Smooth muscle cell of the brain vasculature (primary cell): ENCODE measurements at regions not wholly inside any gene's neighbourhood (a gene's known extent, or its start where the extent isn't known, plus 50 kb on each side); places are given as distances from the start of the nearest gene placed in this dataset.

ENCODE experiments used
- DNase-seq: peaks from one replicate; pipeline ENCODE4 v3.0.0-alpha.2; 2012; ENCODE audit warnings: low read depth, low spot score

DNA sequence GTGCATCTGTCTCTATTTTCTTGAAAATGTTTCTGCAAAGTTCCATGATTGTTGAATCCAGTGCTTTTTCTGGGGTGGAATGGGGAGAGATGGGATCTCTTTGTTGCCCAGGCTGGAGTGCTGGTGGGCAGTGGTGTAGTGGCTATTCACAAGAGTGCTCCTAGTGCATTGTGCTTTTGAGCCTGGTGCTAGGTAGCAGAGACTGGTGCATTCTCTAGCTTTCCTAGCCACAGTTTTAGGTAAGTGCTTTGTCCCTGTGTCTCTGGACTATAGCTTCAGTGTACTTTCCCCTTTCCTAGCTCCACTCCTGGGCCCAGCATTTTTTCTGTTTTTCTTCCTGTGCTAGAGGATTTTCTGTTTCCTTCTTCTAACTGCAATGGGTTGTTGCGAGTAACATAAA lies 825.6 kb downstream of the SLITRK6 start:
- DNase-seq, result no peak

DNA sequence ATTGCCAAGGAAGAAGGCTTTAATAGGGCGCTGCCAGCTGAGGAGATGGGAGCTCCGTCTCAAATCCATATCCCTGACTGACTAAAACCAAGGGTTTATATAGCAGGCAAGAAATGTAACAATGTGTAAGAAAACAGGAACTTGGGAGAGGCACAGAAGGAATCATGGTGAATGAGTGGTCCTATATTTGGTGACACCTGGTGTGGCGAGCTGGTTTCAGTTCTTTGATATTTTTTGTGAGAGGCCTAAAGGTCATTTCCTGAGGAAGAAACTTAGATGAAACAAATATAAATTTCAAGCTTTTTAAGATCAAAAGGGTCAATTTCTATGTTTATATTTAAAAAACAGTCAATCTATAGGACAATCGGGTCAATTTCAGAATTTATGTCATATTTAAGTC lies 826.3 kb downstream of the SLITRK6 start:
- DNase-seq, result no peak

DNA sequence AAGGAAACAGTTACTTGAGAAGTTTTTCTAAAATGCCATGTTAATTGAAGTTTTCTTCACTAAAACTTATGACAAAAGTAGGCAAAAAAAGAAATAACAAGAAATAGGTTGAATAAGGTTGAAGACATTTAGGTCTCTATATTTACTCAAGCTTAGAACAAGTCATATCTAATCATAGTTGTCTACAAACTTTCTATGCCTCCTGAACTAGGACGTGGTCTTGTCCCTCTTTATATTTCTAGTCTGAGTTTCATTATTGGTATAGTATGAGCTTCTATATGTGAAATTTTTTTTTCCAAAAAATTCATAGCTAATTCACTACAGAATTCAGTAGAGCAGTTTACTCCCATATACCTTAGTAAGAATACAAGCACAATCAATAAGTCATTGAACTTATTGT lies 836.4 kb downstream of the SLITRK6 start:
- DNase-seq, result no peak

DNA sequence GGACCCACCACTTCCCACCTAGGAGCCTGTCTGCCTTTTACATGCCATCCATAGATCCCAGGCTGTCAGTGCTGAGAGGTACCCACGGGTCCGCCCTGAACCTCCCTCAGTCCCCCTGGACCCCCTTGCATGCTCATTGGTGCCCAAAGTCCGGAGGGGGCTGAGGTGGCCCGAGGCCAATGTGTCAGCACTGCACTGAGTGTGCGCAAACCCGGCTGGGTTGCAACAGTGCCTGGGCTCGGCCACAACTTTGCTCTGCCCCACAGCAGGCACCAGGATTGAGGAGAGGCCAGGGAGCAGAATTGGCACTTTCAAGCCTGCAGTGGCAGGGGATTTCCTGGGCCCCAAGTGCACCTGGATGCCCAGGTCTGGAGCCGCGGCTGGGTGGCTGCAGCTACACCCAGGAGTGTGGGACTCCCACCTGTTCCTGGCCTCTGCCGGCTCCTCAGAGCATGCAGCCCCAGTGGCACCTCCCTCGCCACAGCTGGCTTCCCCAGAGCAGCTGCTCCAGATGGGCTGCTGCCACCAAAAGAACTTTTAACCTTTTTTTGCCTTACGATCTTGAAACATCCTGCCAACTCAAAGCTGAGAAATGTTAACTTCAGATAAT lies 837.0 kb downstream of the SLITRK6 start:
- no peak for DNase-seq

DNA sequence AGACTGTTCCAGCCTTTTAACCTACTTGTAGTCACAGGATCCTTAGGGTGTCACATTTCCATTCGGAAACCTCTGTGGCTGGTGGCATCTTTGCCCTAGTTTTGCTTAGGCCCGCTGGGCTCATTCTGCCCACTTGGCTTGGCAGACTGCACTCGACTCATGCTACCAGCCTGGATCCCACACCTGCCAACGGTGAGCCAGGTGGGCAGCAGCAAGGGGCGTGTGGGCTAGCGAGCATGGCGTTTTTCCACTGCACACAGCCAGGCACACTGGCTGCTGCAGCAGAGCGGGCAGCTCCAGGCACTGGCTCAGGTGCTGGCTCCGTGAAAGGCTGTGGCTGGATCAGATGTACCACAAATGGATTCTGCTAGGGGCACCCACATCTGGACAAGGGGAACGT lies 838.2 kb downstream of the SLITRK6 start:
- no peak for DNase-seq

DNA sequence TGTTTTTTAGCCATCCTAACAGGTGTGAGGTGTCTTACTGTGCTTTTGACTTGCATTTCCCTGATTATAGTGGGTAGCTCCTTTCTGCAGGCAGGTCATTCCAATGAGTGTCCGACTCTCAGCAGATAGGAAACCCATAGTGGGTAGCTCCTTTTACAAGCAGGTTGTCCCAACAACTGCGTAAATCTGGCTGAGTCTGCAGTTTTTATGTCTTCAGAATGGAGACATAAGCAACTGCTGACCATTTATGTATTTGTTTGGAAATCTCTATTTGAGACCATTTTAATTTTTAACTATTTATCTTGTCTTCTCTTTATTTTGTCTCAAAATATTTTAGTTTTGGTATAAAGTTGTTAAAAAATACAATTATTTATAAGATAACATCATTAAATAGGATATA lies 839.4 kb downstream of the SLITRK6 start:
- no peak for DNase-seq

DNA sequence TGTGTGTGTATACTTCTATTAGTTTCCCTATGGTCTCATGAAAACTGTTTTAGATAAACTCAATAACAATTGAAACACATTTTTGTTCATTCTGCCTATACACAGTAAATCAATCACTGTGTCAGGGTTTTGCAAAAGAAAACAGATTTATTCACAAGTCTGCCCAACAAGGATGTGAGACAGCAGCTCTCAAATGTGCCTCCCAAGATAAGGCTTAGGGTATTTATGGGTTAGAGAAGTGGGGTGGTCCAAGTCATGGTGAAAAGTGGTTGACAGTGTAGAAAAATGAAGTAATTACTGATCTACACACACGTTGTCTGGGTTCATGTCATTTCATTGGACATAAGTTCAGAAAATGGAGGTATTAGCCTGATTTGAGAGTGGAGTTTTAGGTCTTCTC lies 844.6 kb downstream of the SLITRK6 start:
- no peak for DNase-seq

DNA sequence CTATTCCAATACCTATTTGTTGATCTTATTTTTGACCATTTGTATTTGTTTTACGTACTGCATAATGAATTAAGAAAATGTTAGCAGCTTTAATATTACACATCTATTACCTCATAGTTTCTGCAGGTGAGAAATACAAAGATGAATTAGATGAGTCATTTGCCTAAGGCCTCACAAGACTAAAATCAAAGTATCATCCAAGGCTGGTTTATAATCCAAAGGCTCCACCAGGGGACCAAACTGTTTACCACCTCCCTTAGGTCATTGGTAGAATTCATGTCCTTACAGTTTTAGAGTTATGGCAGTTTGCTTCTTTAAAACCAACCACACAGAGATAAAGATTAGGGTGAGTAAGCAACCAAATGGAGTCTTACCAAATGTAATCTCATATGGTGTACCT lies 848.1 kb downstream of the SLITRK6 start:
- DNase-seq, result no peak

DNA sequence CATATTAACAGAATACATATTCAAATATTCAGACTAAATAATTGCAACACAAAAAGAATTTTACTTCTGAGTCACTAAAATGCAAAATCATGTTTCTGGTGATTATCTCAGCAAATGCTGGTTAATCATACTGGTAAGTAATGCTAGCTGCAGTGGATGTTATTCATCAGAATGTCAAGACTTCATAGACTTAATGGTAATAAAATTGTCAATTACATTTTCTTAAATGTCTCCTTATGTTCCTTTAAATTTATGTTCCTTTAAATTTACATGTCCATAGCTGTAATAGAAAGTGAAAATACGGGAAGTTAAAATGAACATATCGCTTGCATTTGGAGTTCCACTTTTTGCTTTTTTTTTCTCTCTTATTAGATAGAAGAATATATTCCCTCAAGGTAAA lies 853.0 kb downstream of the SLITRK6 start:
- no peak for DNase-seq

DNA sequence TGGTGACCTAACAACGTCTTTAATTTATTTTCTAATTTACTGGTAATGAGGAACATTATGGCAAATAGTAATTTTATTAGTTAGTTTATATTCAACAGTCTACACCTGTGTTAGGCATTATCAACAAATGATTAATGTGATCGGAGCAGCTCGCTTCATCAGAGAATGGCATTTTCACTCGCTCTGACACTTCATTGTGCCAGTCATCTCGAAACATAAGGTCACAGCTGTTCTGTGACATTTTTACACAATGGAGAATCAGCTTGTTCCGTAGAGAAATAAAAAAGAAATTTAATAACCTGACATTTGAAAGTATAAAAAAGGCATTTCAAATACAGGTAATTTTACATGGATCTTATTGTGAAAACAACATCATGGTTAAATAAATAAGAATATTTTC lies 858.4 kb downstream of the SLITRK6 start:
- DNase-seq, result no peak

DNA sequence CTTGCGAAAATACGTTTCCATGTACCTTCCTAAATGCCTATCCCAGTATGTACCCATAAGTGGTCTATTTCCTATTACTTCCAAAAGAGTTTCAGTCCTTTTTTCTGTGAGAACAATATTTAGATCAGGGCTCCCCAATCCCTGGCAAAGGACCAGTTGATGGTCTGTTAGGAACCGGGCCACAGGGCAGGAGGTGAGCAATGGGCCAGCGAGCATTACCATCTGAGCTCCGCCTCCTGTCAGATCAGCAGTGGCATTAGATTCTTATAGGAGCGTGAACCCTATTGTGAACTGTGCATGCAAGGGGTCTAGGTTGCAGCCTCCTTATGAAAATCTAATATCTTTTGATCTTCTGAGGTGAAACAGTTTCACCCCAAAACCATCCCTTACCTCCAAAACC lies 859.1 kb downstream of the SLITRK6 start:
- DNase-seq, result no peak

DNA sequence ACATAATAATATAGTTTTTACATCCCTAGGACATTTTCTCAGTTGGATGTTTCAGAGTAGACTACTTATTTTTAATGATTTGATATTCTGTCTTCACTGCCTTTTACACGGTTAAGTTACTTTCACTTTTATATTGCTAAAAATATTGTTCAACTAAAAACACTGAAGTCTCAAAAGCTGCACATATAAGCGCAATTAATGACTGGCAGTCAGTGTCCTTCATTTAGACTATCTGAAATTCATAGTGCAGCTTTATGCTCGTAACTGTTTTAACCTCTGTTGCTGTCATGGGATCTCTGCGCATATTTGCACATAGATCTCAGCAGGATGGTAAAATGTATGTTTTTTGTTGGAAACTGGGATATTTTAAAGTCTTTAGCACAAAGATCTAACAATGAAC lies 864.3 kb downstream of the SLITRK6 start:
- no peak for DNase-seq

DNA sequence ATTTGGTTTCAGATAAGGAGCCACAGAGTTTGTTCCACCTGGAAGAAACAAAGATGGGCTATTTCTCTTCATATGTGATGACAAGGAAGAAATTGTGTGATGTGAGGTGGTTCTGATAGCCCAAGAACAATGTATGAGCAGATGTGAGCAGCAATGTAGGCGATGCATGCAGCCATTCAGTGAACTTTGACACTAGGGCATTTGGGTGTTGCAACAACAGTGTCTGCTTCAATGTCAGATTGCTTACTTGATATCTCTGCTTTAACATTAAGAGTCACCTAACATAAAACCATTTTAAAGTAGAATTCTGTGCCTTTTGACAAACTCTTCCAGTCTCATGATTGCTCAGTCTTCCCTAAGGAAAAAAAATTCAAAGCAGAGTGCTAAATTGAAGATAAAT lies 865.4 kb downstream of the SLITRK6 start:
- no peak for DNase-seq

DNA sequence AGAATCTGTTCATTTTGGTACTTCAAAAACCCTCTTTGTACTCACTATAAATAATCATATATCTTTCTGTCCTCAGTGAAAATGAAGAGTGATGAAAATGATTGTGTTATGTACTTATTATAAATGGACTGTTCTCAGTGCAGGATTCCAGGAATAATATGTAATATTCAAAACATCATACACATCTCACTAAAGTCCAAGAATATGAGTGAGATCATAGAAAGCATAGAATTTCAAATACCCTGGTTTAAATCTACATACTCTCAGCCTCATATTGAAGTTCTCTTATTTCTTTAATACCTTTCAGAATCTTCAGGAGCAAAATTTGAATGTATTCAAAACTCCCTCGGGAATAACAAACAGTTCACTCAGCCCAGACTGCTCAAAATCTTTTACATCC lies 868.0 kb downstream of the SLITRK6 start:
- no peak for DNase-seq

DNA sequence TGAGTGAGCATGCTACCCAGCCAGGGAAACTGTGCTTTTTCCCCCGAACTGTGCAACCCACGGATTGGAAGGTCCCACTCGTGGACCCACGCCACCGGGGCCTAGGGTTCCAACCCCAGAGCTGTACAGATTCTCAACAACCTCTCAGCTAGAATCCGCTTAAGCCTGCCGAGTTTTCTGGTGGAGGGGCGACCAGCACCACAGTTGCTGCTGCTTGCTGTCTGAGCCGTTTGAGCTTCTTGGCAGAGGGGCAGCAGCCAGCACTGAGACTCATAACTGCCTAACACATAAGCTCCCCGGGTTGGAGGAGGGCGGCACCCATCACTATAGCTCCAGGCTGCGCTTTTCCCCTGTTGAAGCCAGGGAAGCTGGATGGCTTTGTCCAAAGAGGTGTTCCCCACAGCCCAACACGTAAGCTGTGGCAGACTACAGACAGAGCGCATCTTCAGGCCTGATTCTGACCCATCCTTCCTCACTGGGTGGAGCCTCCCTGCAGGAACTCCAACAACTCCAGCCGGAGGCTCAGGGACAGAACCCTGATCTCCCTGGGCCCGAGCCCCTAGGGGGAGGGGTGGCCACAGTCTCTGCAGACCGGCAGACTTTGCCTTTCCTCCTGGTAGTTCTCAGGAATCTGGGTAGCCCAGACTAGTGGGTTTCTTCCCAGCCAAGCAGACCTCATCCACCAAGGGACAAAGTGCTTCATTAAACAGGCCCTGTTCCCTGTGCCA lies 871.6 kb downstream of the SLITRK6 start:
- no peak for DNase-seq

DNA sequence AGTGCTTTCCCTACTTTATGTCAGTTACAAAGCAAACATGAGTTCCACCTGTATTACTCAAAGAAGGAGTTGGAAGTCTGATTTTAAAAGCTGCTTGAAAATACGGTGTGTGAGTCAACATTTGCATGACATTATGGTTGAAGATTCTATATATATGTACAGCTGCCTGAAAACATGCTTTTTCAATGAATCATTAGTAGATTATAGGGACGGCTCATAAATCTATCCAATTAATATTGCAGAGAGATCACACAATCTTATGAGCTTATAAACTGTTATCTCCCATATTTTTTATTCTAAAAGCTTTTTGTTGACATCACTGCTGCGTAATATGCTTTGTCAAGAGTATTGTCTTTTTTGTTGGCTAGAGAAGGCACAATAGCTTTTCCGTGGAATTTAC lies 873.8 kb downstream of the SLITRK6 start:
- DNase-seq, result no peak

DNA sequence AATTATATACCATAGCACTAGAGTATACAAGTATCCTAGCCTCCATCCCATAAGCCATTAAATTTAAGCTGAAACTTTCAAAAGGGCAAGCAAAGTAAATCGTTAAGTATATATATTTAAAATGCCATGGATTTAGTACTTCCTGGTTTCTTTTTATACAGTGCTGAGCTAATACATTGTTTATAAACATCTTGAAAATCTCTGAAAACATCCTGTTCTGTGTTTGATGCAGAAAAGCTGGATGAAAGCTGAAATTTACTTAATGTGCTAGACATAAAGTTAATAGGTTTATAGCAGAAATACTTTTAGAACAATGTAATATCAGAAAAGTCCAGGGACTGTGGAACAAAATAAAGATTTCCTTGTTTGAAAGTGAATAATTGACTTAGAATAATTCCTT lies 875.4 kb downstream of the SLITRK6 start:
- no peak for DNase-seq

DNA sequence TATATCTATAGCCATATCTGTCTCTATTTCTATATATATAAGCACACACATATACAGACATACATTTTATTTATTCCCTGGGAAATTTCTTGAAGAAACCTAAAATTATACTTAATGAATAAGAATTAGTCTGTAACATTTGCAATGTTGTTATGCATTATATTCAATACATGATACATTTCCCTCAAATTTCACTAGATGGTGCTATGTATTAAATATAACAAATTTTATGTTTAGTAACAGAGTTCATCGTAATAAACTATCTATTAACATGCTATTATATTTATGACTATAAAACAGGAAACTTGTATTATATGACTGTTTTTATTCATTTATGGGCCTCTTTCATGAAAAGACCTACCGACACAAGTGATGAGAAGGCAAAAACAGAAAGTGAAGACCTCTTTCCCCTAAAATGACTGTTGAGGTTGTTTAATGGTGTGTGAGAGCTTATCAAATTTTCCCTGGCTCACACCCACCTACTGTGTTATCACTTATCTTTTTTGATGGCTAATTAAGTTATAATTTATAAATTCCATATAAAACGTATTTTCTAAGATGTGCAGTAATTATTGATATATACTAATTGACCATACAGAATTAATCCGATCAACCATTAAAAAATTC lies 881.9 kb downstream of the SLITRK6 start:
- no peak for DNase-seq

DNA sequence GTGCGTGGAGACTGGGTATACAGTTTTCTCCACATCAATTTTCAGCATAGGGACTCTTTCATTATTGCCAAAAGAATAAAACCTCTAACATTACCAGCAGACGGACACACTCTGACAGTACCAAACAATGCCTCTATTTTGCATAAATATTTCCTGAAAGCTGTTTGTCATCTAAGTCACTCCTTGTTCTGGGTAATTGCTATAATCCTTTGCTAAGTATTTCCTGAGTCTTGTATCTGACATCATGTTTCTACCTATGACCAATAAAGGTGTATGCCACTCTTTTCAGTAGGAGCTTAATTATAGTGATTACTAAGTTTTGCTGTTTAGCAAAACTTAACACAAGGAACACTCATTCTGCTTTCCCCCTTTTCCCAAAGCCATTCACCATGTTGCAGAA lies 886.5 kb downstream of the SLITRK6 start:
- DNase-seq, result no peak

DNA sequence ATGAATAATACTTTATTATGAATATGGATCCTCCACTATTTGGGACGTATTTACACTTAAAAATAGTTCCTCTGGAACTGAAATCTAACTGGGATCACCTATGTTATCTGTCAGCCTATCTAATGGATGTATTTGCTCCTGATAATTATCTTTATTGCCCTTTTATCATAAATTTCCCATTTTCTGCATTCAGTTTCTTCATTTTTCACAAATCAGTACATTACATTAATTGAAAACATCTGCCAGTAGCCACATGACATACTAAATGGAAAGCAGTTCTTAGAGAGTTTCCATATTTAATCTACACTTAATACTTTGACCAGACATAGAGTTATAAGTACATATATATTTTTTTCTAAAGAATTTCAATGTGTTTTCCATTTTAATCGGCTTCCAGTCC lies 888.8 kb downstream of the SLITRK6 start:
- no peak for DNase-seq

DNA sequence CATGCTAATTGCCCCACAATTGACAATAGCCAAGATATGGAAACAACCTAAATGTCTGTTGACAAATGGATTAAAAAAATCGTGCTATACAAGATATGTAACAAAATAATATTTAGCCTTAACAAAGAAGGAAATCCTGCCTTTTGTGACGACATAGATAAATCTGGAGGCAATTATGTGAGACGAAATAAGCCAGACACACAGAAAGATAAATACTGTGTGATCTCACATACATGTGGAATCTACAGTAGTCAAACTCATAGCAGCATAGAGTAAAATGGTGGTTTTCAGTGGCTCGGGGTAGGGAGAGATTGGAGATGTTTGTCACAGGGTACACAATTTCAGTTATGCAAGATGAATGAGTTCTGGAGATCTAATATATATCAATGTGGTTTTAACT lies 895.8 kb downstream of the SLITRK6 start:
- DNase-seq, result no peak

DNA sequence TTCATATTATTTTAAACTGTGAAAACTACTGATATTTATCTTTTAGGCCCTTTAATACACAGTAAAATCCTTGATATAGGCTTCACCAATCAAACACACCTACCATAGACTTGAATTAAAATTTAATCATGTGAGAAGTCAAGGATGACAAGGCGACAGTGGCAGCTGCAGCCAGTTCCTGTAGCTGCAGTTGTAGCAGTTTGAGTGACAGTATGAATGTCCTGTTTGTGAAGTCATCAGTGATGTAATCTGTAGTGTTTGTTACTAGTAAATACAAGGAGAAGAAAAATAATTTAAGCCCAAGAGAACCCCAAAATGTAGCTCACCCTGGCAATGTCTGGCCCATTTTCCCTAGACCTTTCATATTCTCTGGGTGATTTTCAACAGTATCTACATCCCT lies 897.0 kb downstream of the SLITRK6 start:
- no peak for DNase-seq

DNA sequence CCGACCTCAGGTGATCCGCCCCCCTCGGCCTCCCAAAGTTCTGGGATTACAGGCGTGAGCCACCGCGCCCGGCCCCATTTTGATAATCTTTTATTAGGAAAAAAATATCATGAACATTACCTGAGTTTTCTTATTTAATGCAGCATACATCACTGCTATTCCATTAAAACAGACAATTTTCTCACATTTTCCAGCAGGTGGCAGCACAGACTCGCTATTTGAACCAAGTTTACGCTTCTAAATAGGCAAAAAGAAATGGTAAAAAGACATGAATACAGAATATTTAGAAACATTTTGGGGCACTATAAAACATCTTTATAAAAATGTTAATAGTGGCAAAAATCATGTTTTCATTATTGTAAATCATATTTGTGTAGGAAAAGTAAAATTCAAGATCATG lies 903.1 kb downstream of the SLITRK6 start:
- peak; percentile 44 for DNase-seq
